NOMO-1 (cell line): ENCODE measurements at regions not wholly inside any gene's neighbourhood (a gene's known extent, or its start where the extent isn't known, plus 50 kb on each side); places are given as distances from the start of the nearest gene placed in this dataset.

Source experiments
- DNase-seq, 2 experiments: peaks; one replicate each; lab custom pipeline; 2025; ENCODE audit not compliant: unreplicated experiment in 2 of 2; lab: John Stamatoyannopoulos, UW

DNA sequence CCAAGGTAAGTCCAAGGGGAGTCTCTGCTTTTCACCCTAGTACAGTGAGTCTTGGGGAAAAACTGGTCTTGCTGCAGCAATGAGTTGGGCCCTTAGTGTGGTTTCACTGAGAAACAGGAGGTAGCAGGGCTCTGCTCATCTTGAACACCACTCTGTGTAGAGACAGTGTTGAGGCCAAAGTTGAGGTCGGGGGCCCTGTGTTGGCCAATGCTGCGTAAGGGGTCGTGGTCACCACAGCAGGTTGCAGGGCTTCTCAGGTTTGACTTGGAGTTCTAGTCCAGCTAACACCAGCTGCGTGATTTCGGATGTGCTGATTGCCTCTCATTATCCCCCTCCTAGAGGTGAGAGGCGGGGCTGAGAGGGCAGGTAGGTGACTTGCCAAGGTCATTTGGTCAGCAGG, 807.5 kb downstream of the VRK1 start:
- no peak for DNase-seq

DNA sequence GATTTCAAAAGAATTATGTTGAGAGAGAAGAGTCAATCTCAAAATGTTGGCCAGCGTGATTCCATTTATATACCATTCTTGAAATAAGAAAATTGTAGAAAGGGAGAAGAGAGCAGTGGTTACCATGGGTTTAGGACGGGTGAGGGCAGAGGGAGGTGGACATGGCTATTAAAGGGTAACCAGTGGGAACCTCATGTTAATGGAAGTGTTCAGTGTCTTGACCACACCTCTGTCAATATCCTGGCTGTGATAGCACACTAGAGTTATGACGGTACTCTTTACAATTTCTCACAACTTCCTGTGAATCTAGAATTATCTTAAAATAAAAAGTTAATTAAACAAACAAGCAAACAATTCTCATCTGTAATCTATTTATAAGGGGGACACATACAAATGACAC, 821.2 kb downstream of the VRK1 start:
- no peak for DNase-seq

GRCh38 chr14:97618917-97619690, 821.9 kb downstream of the VRK1 start:
- no peak for DNase-seq

DNA sequence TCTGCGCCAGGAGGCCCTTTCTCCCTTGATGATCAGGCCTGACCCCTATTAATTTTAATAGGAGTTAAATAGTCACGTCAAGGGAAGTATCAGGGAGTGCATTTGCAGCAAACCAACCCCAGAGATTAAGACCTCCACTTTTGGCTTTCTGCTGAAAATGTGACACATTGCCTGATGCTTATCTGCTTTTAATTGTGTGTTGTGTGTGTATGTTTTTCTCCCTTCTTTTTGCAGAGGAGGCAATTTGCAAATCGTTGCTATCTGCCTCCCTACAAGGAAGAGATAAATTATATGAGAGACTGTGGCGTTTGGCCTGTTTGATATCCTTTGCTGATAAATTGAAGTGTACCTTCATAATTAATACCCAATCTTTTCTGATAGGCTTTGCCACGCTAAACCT, 822.9 kb downstream of the VRK1 start:
- DNase-seq: no peak

DNA sequence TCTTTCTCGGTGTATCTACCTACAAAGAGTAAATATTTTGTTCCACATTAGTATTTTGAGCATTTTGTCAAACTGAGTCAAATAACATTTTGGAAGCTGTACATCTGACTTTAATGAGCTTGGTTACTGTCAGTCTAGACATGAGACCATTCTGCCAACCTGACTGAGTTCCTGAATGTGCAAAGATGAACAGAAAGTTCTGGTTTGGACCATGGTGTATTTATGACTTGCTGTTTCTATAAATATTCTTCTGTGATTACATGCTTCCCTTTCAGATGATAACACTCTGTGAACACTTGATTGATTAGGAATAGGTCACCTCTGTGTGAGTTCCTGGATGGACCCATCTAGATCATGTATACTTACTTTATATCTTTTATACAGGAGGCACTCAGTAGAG, 827.8 kb downstream of the VRK1 start:
- no peak for DNase-seq

- DNase-seq: no peak
These were observed 828.3 kb downstream of the VRK1 start for GRCh38 chr14:97625477-97625876.

GRCh38 chr14:97626088-97626487, 828.9 kb downstream of the VRK1 start:
- DNase-seq: no peak

GRCh38 chr14:97630249-97630648, 833.1 kb downstream of the VRK1 start:
- DNase-seq: no peak

DNA sequence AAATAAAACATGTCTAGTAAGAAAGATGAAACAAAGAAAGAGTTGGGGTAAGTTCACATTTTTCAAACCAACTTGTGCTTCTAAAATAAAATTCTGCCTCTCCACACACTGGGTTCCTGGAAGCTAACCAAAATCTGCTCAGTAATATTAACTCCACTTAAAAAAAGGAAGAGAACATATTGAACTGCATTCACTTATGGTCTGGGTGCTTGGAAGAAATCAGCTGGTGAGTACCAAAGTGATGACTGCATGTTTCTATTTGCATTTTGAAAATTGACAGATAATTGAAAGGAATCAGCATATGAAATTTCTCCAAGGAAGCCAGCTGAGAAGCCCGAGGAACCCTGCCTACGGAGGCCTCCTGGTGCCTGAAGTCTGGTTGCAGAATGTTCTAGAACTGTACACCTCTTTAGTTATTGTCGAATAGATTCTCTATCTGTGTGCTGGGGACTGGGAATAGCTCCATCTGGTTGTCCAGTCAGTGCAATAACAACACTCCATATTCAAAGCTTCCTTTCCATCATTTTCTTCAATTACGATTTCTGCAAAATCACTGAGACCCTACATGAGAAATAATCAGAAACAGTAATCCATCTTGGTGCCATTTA, 836.1 kb downstream of the VRK1 start:
- no peak for DNase-seq

DNA sequence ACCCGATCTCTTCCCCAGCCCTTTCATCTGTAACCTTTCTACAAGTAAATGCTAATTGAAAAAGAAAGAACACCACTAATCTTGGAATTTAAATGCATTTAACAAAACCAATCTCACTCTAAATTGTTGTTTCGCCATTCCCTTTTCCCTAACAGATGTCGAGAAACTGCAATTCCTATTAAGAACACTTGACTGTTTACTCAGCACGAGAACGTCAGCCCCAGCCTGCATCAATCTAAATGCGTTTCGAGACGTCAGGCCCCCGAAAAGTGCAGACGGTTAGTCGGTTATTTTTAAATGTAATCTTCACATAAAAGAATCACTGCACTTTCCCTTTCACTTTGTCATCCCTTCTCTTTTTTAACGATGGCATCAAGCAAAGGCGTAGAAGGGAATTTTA, 837.6 kb downstream of the VRK1 start:
- peak in 1 of 2 experiments; percentile 15 for DNase-seq

DNA sequence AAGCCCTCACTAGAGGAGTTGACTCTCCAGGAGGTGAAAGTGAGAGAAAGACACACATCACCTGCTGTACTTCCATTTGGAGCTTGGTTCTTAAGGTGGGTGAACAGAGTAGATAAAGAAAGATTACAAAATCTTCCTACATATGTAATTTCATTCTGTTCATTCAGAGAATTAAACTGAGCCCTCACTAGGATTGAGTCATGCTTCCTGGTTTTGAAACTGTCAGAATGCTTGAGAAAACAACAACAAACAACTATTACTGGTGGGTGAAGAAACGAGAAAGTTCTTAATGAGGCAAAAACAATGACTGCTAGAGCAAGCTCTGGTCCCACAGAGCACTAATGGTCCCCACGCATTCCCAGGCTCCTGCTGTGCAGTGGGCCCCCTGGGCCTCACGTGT, 841.7 kb downstream of the VRK1 start:
- no peak for DNase-seq

DNA sequence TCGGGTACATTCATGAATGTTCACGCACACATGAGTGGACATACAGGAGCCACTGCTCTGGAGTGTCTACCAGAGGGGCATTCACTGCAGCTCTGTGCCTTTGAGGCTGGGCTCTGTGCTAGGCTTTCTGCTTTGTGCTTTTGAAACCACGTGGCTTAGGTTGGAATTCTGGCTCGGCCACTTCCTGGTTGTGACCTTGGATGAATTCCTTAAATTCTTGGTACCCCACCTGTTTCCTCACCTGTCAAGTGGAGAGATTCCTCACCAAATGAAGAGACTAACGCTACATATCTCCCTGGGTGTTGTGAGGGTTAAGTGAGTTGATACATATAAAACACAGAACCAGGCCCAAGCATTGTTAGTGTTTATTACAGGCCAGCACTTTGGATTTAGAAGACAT, 842.8 kb downstream of the VRK1 start:
- no peak for DNase-seq

DNA sequence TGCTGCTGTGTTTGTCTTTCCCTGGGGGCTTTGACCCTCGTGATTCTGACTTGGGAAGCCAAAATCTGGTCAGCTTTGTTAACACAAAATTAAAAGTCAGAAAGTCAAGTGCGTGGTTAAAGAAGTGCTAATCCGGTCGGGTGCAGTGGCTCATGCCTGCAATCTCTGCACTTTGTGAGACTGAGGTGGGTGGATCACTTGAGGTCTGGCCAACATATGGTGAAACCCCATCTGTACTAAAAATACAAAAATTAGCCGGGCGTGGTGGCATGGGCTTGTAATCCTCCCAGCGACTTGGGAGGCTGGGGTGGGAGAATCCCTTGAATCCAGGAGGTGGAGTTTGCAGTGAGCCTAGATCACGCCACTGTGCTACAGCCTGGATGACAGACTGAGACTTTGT, 844.6 kb downstream of the VRK1 start:
- no peak for DNase-seq

GRCh38 chr14:97642631-97643030, 845.4 kb downstream of the VRK1 start:
- DNase-seq: no peak

DNA sequence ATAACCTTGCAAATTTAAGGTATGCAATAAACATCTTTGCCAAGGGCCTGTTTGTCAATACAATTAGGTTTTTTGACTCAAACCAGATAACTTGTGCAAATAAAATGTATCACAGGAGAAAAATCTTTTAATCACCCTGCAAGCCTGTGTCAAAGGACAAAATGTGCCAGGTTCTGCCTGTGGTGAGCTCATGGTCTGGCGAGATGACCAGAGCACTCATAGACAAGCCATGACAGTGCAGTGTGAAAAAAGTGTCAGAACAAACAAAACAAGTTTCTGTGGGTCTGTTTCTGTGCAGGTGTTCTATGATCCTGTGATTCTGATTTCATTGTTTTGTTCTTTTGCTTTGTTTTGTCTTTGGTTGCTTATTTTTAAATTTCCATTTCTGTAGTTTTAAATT, 847.2 kb downstream of the VRK1 start:
- DNase-seq: no peak

DNA sequence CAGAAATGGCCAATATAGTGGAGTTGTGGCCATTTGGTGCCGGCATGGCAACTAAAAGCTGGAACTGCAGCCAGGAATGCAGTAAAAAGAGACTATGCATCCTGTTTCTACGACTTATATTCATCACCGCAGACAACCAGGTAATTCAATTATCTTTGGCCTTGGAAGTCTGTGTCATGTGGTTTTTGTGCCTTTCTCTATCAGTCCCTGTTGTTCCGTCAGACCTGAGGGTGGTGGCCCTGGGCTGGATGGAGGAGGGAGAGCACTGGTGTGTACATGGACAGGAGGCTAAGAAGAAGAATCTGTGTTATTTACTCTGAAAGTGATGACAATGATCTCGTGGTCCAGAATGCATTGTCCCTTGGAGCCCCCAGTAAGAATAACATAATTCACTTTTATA, 852.6 kb downstream of the VRK1 start:
- DNase-seq: no peak

GRCh38 chr14:97655169-97655948, 858.2 kb downstream of the VRK1 start:
- DNase-seq: no peak

DNA sequence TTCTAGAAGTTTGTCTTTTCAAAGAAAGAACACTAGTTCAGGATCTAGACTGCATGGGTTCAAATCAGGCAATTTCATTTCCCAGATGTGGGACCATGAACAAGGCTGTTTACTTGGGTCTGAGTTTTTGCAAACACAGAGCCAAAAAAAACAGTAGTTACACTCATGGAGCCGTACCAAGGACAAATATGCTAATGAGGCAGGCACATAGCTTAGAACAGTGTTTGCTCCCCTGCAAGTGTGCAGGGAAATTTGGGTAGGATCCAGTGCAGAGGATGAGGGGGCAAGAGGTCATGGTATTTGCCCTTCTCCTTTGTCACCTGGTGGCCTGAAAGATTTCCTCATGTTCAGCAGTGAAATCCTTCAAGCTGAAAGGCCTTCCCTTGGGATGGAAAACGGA, 860.4 kb downstream of the VRK1 start:
- DNase-seq: no peak

GRCh38 chr14:97687944-97688630, 890.9 kb downstream of the VRK1 start:
- DNase-seq: no peak

GRCh38 chr14:97688631-97689336, 891.6 kb downstream of the VRK1 start:
- no peak for DNase-seq

DNA sequence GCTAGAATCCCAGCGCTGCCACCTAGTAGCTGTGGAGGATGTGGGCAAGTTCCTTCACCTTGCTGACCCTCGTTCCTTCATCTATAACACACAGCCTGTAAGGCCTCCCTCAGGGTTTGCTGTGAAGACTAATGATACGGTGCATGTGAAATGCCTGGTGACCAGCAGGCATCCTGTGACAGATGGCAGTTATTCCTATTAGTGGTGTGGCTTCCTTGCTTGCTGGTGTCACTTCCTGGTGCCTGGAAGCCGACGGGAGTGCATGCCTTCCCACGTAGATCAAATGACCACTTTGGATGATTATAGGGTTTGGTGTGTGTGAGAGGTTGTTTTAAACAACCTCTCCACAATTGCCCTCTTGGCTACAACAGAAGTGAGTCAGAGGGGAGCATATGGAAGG, 894.9 kb downstream of the VRK1 start:
- DNase-seq: no peak
